Activated CD8-positive, alpha-beta T cell treated with anti-CD3 and anti-CD28 coated beads for 36 hours (primary cell): ENCODE measurements at regions not wholly inside any gene's neighbourhood (a gene's known extent, or its start where the extent isn't known, plus 50 kb on each side); places are given as distances from the start of the nearest gene placed in this dataset.

Source experiments
- ATAC-seq: fragments of 200-7000 bp; cut with Tn5 transposase; one replicate; pipeline ENCODE4 v1.10.0; 2021; ENCODE audit warnings: mild to moderate bottlenecking, moderate library complexity
- CTCF ChIA-PET: fragments of 350-600 bp; sonication (Branson Sonifier 250); formaldehyde crosslinking; loops from one replicate; lab custom pipeline; 2021; ENCODE audit warnings: antibody characterized with exemption; lab: Charles Lee
- POLR2A ChIA-PET: fragments of 350-600 bp; sonication (Branson Sonifier 250); formaldehyde crosslinking; loops from one replicate; lab custom pipeline; 2021; ENCODE audit warnings: antibody characterized with exemption; lab: Charles Lee
- DNase-seq: peaks from one replicate; pipeline ENCODE4 v3.0.0-alpha.2; 2020
- H3K27ac Mint-ChIP-seq: one replicate; pipeline ENCODE4 v1.8.0; 2021; ENCODE audit warnings: mild to moderate bottlenecking, mixed read lengths
- H3K27me3 Mint-ChIP-seq: one replicate; pipeline ENCODE4 v1.8.0; 2021; ENCODE audit warnings: mixed read lengths
- H3K36me3 Mint-ChIP-seq: one replicate; pipeline ENCODE4 v1.8.0; 2021; ENCODE audit warnings: low read depth, mixed read lengths
- H3K4me1 Mint-ChIP-seq: one replicate; pipeline ENCODE4 v1.8.0; 2021; ENCODE audit warnings: low read depth, mixed read lengths
- H3K4me3 Mint-ChIP-seq: one replicate; pipeline ENCODE4 v1.8.0; 2021; ENCODE audit warnings: mild to moderate bottlenecking, moderate library complexity, mixed read lengths
- H3K9me3 Mint-ChIP-seq: one replicate; pipeline ENCODE4 v1.8.0; 2021; ENCODE audit warnings: mixed read lengths
- CTCF ChIP-seq: fragments of 200-600 bp; IDR thresholded peaks from one replicate; pipeline ENCODE4 v1.8.0; 2022; ENCODE audit warnings: antibody characterized with exemption, mild to moderate bottlenecking
- intact Hi-C: fragments of 100-400 bp; cut with micrococcal nuclease; formaldehyde crosslinking; loops from one replicate; pipeline ENCODE4 v1.10.0; 2022

GRCh38 chr13:85528491-85529217, 270.6 kb downstream of the SLITRK6 start:
- no peak for DNase-seq
- intact Hi-C loops, result no loop called here
- CTCF ChIA-PET, result no interaction called here
- no peak for TF ChIP-seq CTCF
- H3K4me1 Mint-ChIP-seq, result no peaks in the 10 kb centered on the region
- H3K36me3 Mint-ChIP-seq, result no peaks in the 10 kb centered on the region
- H3K4me3 Mint-ChIP-seq, result no peak overlapping the region
- H3K9me3 Mint-ChIP-seq, result no peaks in the 10 kb centered on the region
- no peak overlapping the region for H3K27ac Mint-ChIP-seq
- H3K27me3 Mint-ChIP-seq, result no peaks in the 10 kb centered on the region
- POLR2A ChIA-PET, result no interaction called here
- no peak for ATAC-seq

GRCh38 chr13:85527316-85527715, 271.9 kb downstream of the SLITRK6 start:
- TF ChIP-seq CTCF, result no peak
- ATAC-seq (no peak), DNase-seq (no peak)
- POLR2A ChIA-PET, result no interaction called here
- CTCF ChIA-PET, result no interaction called here
- H3K27ac Mint-ChIP-seq, result no peak overlapping the region
- no peak overlapping the region for H3K4me3 Mint-ChIP-seq
- no peaks in the 10 kb centered on the region for H3K27me3 Mint-ChIP-seq
- H3K4me1 Mint-ChIP-seq, result no peaks in the 10 kb centered on the region
- H3K36me3 Mint-ChIP-seq, result no peaks in the 10 kb centered on the region
- intact Hi-C loops, result no loop called here
- H3K9me3 Mint-ChIP-seq, result no peaks in the 10 kb centered on the region

GRCh38 chr13:85525411-85525810, 273.8 kb downstream of the SLITRK6 start:
- intact Hi-C loops, result no loop called here
- no peak for TF ChIP-seq CTCF
- ChIA-PET POLR2A (no interaction called here), CTCF (no interaction called here)
- H3K27ac Mint-ChIP-seq, result no peak overlapping the region
- ATAC-seq (no peak), DNase-seq (no peak)
- H3K4me1 Mint-ChIP-seq, result no peaks in the 10 kb centered on the region
- no peak overlapping the region for H3K4me3 Mint-ChIP-seq
- no peaks in the 10 kb centered on the region for H3K9me3 Mint-ChIP-seq
- no peaks in the 10 kb centered on the region for H3K27me3 Mint-ChIP-seq
- no peaks in the 10 kb centered on the region for H3K36me3 Mint-ChIP-seq

GRCh38 chr13:85521657-85522056, 277.6 kb downstream of the SLITRK6 start:
- H3K36me3 Mint-ChIP-seq, result no peaks in the 10 kb centered on the region
- POLR2A ChIA-PET, result no interaction called here
- no peaks in the 10 kb centered on the region for H3K4me1 Mint-ChIP-seq
- H3K27ac Mint-ChIP-seq, result no peak overlapping the region
- ATAC-seq (no peak), DNase-seq (no peak)
- no peak overlapping the region for H3K4me3 Mint-ChIP-seq
- intact Hi-C loops, result no loop called here
- TF ChIP-seq CTCF, result no peak
- H3K9me3 Mint-ChIP-seq, result no peaks in the 10 kb centered on the region
- CTCF ChIA-PET, result no interaction called here
- H3K27me3 Mint-ChIP-seq, result no peaks in the 10 kb centered on the region

GRCh38 chr13:85520445-85520844, 278.8 kb downstream of the SLITRK6 start:
- intact Hi-C loops, result no loop called here
- no peak for TF ChIP-seq CTCF
- Mint-ChIP-seq H3K27me3 (no peaks in the 10 kb centered on the region), H3K27ac (no peak overlapping the region), H3K36me3 (no peaks in the 10 kb centered on the region), H3K9me3 (no peaks in the 10 kb centered on the region), H3K4me3 (no peak overlapping the region), H3K4me1 (no peaks in the 10 kb centered on the region)
- no peak for ATAC-seq
- no peak for DNase-seq
- ChIA-PET CTCF (no interaction called here), POLR2A (no interaction called here)
